ENCODE measurements at regions not wholly inside any gene's neighbourhood (a gene's known extent, or its start where the extent isn't known, plus 50 kb on each side); places are given as distances from the start of the nearest gene placed in this dataset.

DNA sequence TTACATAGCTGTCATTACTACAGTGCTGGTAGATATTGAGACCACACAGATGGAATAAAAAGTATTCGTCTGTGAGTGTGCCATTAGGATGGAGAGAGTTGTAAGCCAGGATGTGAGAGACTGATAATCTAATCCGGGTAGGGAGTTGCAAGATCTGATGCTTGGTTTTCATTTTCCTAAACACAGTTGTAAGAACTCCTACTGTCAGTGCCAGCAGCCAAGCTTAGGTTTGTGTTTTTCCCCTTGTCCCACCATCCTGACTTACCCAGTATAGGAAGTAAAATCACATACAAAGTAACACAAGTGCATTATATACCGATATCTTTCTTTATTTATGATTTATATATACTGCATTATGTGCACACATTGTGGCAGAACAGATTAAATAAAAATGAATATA lies 726.4 kb upstream of the PCDH20 start:
- no peak for TF ChIP-seq IRF2 (CRISPR knock-in tag; IDR thresholded peaks at IDR 0.05; ENCODE audit: borderline replicate concordance, low read depth)
- no peak for TF ChIP-seq SP1 (CRISPR knock-in tag; conservative IDR thresholded peaks at IDR 0.05)
- TF ChIP-seq, protein P1, sequence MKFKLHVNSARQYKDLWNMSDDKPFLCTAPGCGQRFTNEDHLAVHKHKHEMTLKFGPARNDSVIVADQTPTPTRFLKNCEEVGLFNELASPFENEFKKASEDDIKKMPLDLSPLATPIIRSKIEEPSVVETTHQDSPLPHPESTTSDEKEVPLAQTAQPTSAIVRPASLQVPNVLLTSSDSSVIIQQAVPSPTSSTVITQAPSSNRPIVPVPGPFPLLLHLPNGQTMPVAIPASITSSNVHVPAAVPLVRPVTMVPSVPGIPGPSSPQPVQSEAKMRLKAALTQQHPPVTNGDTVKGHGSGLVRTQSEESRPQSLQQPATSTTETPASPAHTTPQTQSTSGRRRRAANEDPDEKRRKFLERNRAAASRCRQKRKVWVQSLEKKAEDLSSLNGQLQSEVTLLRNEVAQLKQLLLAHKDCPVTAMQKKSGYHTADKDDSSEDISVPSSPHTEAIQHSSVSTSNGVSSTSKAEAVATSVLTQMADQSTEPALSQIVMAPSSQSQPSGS (CRISPR knock-in tag; IDR thresholded peaks at IDR 0.05; ENCODE audit: borderline replicate concordance, low read depth): no peak
- TF ChIP-seq, protein P2, sequence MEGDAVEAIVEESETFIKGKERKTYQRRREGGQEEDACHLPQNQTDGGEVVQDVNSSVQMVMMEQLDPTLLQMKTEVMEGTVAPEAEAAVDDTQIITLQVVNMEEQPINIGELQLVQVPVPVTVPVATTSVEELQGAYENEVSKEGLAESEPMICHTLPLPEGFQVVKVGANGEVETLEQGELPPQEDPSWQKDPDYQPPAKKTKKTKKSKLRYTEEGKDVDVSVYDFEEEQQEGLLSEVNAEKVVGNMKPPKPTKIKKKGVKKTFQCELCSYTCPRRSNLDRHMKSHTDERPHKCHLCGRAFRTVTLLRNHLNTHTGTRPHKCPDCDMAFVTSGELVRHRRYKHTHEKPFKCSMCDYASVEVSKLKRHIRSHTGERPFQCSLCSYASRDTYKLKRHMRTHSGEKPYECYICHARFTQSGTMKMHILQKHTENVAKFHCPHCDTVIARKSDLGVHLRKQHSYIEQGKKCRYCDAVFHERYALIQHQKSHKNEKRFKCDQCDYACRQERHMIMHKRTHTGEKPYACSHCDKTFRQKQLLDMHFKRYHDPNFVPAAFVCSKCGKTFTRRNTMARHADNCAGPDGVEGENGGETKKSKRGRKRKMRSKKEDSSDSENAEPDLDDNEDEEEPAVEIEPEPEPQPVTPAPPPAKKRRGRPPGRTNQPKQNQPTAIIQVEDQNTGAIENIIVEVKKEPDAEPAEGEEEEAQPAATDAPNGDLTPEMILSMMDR (IDR thresholded peaks at IDR 0.05): no peak
- TF ChIP-seq RELA (CRISPR knock-in tag; IDR thresholded peaks at IDR 0.05; ENCODE audit: borderline replicate concordance): no peak
- TF ChIP-seq CREB1 (CRISPR knock-in tag; IDR thresholded peaks at IDR 0.05): no peak
- TF ChIP-seq, protein P3, sequence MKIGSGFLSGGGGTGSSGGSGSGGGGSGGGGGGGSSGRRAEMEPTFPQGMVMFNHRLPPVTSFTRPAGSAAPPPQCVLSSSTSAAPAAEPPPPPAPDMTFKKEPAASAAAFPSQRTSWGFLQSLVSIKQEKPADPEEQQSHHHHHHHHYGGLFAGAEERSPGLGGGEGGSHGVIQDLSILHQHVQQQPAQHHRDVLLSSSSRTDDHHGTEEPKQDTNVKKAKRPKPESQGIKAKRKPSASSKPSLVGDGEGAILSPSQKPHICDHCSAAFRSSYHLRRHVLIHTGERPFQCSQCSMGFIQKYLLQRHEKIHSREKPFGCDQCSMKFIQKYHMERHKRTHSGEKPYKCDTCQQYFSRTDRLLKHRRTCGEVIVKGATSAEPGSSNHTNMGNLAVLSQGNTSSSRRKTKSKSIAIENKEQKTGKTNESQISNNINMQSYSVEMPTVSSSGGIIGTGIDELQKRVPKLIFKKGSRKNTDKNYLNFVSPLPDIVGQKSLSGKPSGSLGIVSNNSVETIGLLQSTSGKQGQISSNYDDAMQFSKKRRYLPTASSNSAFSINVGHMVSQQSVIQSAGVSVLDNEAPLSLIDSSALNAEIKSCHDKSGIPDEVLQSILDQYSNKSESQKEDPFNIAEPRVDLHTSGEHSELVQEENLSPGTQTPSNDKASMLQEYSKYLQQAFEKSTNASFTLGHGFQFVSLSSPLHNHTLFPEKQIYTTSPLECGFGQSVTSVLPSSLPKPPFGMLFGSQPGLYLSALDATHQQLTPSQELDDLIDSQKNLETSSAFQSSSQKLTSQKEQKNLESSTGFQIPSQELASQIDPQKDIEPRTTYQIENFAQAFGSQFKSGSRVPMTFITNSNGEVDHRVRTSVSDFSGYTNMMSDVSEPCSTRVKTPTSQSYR (CRISPR knock-in tag; IDR thresholded peaks at IDR 0.05): no peak
- TF ChIP-seq, protein P4, sequence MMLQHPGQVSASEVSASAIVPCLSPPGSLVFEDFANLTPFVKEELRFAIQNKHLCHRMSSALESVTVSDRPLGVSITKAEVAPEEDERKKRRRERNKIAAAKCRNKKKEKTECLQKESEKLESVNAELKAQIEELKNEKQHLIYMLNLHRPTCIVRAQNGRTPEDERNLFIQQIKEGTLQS (CRISPR knock-in tag; conservative IDR thresholded peaks at IDR 0.05): no peak
- TF ChIP-seq ETV6 (CRISPR knock-in tag; IDR thresholded peaks at IDR 0.05): no peak
- TF ChIP-seq, protein P5, sequence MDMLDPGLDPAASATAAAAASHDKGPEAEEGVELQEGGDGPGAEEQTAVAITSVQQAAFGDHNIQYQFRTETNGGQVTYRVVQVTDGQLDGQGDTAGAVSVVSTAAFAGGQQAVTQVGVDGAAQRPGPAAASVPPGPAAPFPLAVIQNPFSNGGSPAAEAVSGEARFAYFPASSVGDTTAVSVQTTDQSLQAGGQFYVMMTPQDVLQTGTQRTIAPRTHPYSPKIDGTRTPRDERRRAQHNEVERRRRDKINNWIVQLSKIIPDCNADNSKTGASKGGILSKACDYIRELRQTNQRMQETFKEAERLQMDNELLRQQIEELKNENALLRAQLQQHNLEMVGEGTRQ (CRISPR knock-in tag; IDR thresholded peaks at IDR 0.05): no peak
- no peak for TF ChIP-seq FOXJ3 (CRISPR knock-in tag; IDR thresholded peaks at IDR 0.05; ENCODE audit: borderline replicate concordance)
- TF ChIP-seq ELF4 (CRISPR knock-in tag; IDR thresholded peaks at IDR 0.05; ENCODE audit: low read depth): no peak
- no peak for TF ChIP-seq TEAD4 (CRISPR knock-in tag; IDR thresholded peaks at IDR 0.05)
- TF ChIP-seq, protein P6, sequence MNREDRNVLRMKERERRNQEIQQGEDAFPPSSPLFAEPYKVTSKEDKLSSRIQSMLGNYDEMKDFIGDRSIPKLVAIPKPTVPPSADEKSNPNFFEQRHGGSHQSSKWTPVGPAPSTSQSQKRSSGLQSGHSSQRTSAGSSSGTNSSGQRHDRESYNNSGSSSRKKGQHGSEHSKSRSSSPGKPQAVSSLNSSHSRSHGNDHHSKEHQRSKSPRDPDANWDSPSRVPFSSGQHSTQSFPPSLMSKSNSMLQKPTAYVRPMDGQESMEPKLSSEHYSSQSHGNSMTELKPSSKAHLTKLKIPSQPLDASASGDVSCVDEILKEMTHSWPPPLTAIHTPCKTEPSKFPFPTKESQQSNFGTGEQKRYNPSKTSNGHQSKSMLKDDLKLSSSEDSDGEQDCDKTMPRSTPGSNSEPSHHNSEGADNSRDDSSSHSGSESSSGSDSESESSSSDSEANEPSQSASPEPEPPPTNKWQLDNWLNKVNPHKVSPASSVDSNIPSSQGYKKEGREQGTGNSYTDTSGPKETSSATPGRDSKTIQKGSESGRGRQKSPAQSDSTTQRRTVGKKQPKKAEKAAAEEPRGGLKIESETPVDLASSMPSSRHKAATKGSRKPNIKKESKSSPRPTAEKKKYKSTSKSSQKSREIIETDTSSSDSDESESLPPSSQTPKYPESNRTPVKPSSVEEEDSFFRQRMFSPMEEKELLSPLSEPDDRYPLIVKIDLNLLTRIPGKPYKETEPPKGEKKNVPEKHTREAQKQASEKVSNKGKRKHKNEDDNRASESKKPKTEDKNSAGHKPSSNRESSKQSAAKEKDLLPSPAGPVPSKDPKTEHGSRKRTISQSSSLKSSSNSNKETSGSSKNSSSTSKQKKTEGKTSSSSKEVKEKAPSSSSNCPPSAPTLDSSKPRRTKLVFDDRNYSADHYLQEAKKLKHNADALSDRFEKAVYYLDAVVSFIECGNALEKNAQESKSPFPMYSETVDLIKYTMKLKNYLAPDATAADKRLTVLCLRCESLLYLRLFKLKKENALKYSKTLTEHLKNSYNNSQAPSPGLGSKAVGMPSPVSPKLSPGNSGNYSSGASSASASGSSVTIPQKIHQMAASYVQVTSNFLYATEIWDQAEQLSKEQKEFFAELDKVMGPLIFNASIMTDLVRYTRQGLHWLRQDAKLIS (CRISPR knock-in tag; IDR thresholded peaks at IDR 0.05; ENCODE audit: borderline replicate concordance): no peak
